GM12878 (cell line): ENCODE measurements at regions not wholly inside any gene's neighbourhood (a gene's known extent, or its start where the extent isn't known, plus 50 kb on each side); places are given as distances from the start of the nearest gene placed in this dataset.

Experiments
- ATAC-seq: fragments of 200-7000 bp; cut with Tn5 transposase; 3 replicates; pipeline ENCODE4 v1.9.1; 2020; ENCODE audit warnings: mild to moderate bottlenecking, moderate library complexity
- BruUV-seq: library from RNA; stranded (reverse); fragments of 400-500 nt; replicated peaks from 2 replicates; lab custom pipeline; 2021; lab: Mats Ljungman, UMichigan
- CTCF ChIA-PET: fragments of 300-600 bp; sonication (Branson Sonifier 250); formaldehyde crosslinking; extraction: SDS; loops from one replicate; lab custom pipeline; 2021; ENCODE audit warnings: inconsistent platforms; lab: Yijun Ruan, JAX
- POLR2A ChIA-PET: fragments of 350-600 bp; formaldehyde crosslinking; extraction: SDS; loops from one replicate; lab custom pipeline; 2021; ENCODE audit warnings: inconsistent platforms; lab: Charles Lee
- RAD21 ChIA-PET: fragments of 300-600 bp; sonication (Branson Sonifier 250); formaldehyde crosslinking; loops from one replicate; lab custom pipeline; 2023; ENCODE audit warnings: antibody characterized with exemption; ENCODE audit not compliant: unreplicated experiment; lab: Charles Lee
- SMC1A ChIA-PET: fragments of 300-600 bp; sonication (Branson Sonifier 250); formaldehyde crosslinking; loops from one replicate; lab custom pipeline; 2023; ENCODE audit not compliant: unreplicated experiment, uncharacterized antibody; lab: Charles Lee
- DNase-seq: peaks from one replicate; pipeline ENCODE4 v3.0.0-alpha.2; 2011; ENCODE audit warnings: low read depth, low spot score
- FAIRE-seq: peaks from 3 replicates; lab custom pipeline; 2011; peaks lifted over from hg19 to GRCh38; lab: Jason Lieb, UNC
- H2AFZ ChIP-seq: 2 replicates; pipeline ENCODE4 v1.6.0; 2011; ENCODE audit warnings: low read depth, low read length, control low read depth; ENCODE audit not compliant: control insufficient read depth
- H3K27ac ChIP-seq: 2 replicates; pipeline ENCODE4 v1.5.1; 2011; ENCODE audit warnings: control low read depth; ENCODE audit not compliant: control insufficient read depth, insufficient read depth
- H3K27me3 ChIP-seq, 2 experiments: replicated peaks in 1 of 2; 2 replicates each; pipeline versions ENCODE4 v1.6.0 to v1.6.1; 2011; ENCODE audit warnings: low read length in 1 of 2; ENCODE audit not compliant: control insufficient read depth in 2 of 2, insufficient read depth in 2 of 2
- H3K36me3 ChIP-seq, 2 experiments: 2 replicates each; pipeline ENCODE4 v1.5.1; 2011; ENCODE audit warnings: low read length in 1 of 2; ENCODE audit not compliant: control insufficient read depth in 2 of 2, insufficient read depth in 2 of 2
- H3K4me1 ChIP-seq: 2 replicates; pipeline ENCODE4 v1.6.1; 2011; ENCODE audit warnings: mild to moderate bottlenecking, low read length, moderate library complexity, mixed read lengths; ENCODE audit not compliant: control insufficient read depth, insufficient read depth
- H3K4me2 ChIP-seq: 2 replicates; pipeline ENCODE4 v1.6.0; 2011; ENCODE audit warnings: control low read depth; ENCODE audit not compliant: control insufficient read depth, insufficient read depth
- H3K4me3 ChIP-seq: fragments of 200-600 bp; sonication (generic); 2 replicates; pipeline ENCODE4 v1.5.1; 2016
- H3K79me2 ChIP-seq: 2 replicates; pipeline ENCODE4 v1.6.0; 2011; ENCODE audit warnings: low read length; ENCODE audit not compliant: control insufficient read depth, insufficient read depth
- H3K9ac ChIP-seq: 2 replicates; pipeline ENCODE4 v1.8.0; 2011; ENCODE audit warnings: low read length, control low read depth, mixed read lengths; ENCODE audit not compliant: control insufficient read depth, insufficient read depth
- H3K9me3 ChIP-seq: replicated peaks from 3 replicates; pipeline ENCODE4 v1.5.1; 2011; ENCODE audit warnings: mild to moderate bottlenecking, low read length; ENCODE audit not compliant: control insufficient read depth, insufficient read depth
- H4K20me1 ChIP-seq: 2 replicates; pipeline ENCODE4 v1.6.0; 2011; ENCODE audit not compliant: control insufficient read depth, insufficient read depth
- CEBPB ChIP-seq, 2 experiments: fragments of 150-350 bp in 1 of 2; IDR thresholded peaks; 2 replicates each; pipeline ENCODE4 v1.6.1; 2012 to 2014; ENCODE audit warnings: low read depth in 2 of 2, low read length in 2 of 2, borderline replicate concordance in 1 of 2, inconsistent platforms in 1 of 2
- MYB ChIP-seq: fragments of 150-350 bp; IDR thresholded peaks from 2 replicates; pipeline ENCODE4 v1.6.1; 2014; ENCODE audit warnings: mild to moderate bottlenecking, low read depth, low read length, borderline replicate concordance
- NR2C2 ChIP-seq: IDR thresholded peaks from 2 replicates; pipeline ENCODE4 v1.6.1; 2011; ENCODE audit warnings: borderline replicate concordance, low read depth; ENCODE audit not compliant: control insufficient read depth, insufficient read length
- RAD21 ChIP-seq: IDR thresholded peaks from 2 replicates; pipeline ENCODE4 v1.6.1; 2011; ENCODE audit warnings: mild to moderate bottlenecking, low read depth, low read length, moderate library complexity; ENCODE audit not compliant: insufficient read depth
- WGBS: methylation state at CpG from one replicate; pipeline ENCODE4 v1.1.6; 2016; ENCODE audit warnings: low lambda C conversion rate; ENCODE audit not compliant: insufficient replicate concordance, insufficient coverage; ENCODE audit errors: missing lambda C conversion rate; 5-methylcytosine and 5-hydroxymethylcytosine counted together
- in situ Hi-C: fragments of 300-500 bp; cut with MboI; formaldehyde crosslinking; loops from 9 replicates; pipeline ENCODE4 v1.14.3; 2018; ENCODE audit warnings: mixed read lengths
- intact Hi-C: fragments of 100-400 bp; cut with micrococcal nuclease; formaldehyde crosslinking; loops from one replicate; pipeline ENCODE4 v1.14.2; 2022; ENCODE audit not compliant: unreplicated experiment
- TF ChIP-seq, protein P1 (sequence below), 3 experiments: IDR thresholded peaks in 2 of 3; conservative IDR thresholded peaks in 1 of 3; 2 replicates each; pipeline ENCODE4 v1.5.1; 2011; ENCODE audit warnings: low read depth in 3 of 3, low read length in 3 of 3, mild to moderate bottlenecking in 3 of 3, control low read depth in 2 of 3, moderate library complexity in 2 of 3, inconsistent platforms in 1 of 3, mixed read lengths in 1 of 3; ENCODE audit not compliant: control insufficient read depth in 2 of 3, insufficient read depth in 1 of 3; ENCODE audit errors: extremely low read depth in 1 of 3
- TF ChIP-seq, protein P2 (sequence below): fragments of 450-650 bp; IDR thresholded peaks from 2 replicates; pipeline ENCODE4 v1.6.1; 2017; ENCODE audit warnings: mild to moderate bottlenecking, low read depth, inconsistent platforms; ENCODE audit not compliant: poor library complexity, severe bottlenecking

DNA sequence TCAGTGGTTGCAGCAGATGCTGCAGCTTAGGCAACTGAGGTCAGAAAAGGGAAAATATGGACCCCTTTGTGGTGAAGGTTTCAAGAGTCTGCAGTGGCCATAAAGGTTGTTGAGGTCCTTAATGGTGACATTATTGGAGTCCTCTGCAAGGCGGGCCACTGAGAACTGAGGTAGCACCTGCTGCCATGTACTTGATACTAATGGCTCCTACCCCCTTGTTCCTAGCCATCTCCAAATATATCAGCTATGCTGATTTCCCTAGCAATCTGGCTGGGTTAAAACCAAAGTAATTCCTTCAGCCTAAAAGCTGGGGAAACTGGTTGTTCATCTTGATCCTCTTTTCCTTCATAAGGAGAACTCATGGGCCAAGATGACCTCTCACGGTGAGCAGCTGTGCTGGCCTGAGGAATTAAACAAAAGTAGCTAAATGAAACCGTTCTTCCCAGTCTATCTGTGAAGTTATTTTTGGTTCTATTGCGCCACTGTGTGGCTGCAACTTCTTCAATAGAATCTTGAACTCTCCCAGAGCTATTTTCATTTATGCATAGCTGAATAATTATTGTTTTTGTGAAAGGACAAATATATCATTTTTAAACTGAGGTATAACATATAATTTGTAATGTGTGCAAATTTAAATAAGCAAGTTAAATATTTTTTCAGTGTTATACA lies 76.1 kb upstream of the PLSCR4 start:
- H4K20me1 ChIP-seq = no peaks in the 10 kb centered on the region
- no peak overlapping the region for H3K9ac ChIP-seq
- no peaks in the 10 kb centered on the region for H3K27me3 ChIP-seq
- H3K27ac ChIP-seq = no peak overlapping the region
- H3K4me3 ChIP-seq = no peak overlapping the region
- H3K4me2 ChIP-seq = no peak overlapping the region
- no peak overlapping the region for H2AFZ ChIP-seq
- peak; percentile 24; the same call in 1 of the 2 replicates for TF ChIP-seq RAD21
- TF ChIP-seq, protein P1, sequence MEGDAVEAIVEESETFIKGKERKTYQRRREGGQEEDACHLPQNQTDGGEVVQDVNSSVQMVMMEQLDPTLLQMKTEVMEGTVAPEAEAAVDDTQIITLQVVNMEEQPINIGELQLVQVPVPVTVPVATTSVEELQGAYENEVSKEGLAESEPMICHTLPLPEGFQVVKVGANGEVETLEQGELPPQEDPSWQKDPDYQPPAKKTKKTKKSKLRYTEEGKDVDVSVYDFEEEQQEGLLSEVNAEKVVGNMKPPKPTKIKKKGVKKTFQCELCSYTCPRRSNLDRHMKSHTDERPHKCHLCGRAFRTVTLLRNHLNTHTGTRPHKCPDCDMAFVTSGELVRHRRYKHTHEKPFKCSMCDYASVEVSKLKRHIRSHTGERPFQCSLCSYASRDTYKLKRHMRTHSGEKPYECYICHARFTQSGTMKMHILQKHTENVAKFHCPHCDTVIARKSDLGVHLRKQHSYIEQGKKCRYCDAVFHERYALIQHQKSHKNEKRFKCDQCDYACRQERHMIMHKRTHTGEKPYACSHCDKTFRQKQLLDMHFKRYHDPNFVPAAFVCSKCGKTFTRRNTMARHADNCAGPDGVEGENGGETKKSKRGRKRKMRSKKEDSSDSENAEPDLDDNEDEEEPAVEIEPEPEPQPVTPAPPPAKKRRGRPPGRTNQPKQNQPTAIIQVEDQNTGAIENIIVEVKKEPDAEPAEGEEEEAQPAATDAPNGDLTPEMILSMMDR (IDR thresholded peaks at IDR 0.05 in 2 of 3, conservative IDR thresholded peaks at IDR 0.05 in 1 of 3; ENCODE audit: control insufficient read depth in 2 of 3, extremely low read depth in 1 of 3, insufficient read depth in 1 of 3, low read depth in 3 of 3, low read length in 3 of 3) = peak in 1 of 3 experiments; percentile 22; a peak in 2 of 6 replicates
- TF ChIP-seq, protein P2, sequence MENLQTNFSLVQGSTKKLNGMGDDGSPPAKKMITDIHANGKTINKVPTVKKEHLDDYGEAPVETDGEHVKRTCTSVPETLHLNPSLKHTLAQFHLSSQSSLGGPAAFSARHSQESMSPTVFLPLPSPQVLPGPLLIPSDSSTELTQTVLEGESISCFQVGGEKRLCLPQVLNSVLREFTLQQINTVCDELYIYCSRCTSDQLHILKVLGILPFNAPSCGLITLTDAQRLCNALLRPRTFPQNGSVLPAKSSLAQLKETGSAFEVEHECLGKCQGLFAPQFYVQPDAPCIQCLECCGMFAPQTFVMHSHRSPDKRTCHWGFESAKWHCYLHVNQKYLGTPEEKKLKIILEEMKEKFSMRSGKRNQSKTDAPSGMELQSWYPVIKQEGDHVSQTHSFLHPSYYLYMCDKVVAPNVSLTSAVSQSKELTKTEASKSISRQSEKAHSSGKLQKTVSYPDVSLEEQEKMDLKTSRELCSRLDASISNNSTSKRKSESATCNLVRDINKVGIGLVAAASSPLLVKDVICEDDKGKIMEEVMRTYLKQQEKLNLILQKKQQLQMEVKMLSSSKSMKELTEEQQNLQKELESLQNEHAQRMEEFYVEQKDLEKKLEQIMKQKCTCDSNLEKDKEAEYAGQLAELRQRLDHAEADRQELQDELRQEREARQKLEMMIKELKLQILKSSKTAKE = no peak
- no peak for TF ChIP-seq NR2C2
- TF ChIP-seq MYB = no peak
- TF ChIP-seq CEBPB (IDR thresholded peaks at IDR 0.05; ENCODE audit: borderline replicate concordance in 1 of 2, low read depth in 2 of 2, low read length in 2 of 2) = no peak
- H3K4me1 ChIP-seq = no peaks in the 10 kb centered on the region
- H3K79me2 ChIP-seq = no peaks in the 10 kb centered on the region
- H3K36me3 ChIP-seq = no peaks in the 10 kb centered on the region
- ATAC-seq (0 out of 3 replicates have a peak, but pooled peaks have one; percentile 37), FAIRE-seq (no peak), DNase-seq (no peak)
- ChIA-PET RAD21 (interaction anchor here (1.2 to 2.2 kb wide), 4 partner anchors 11 to 267 kb away, joined by 3 to 21 read pairs (median 8); no protein-coding TSS in a partner anchor), POLR2A (no interaction called here), CTCF (interaction anchor here (0.6 to 2.6 kb wide), 11 partner anchors 10 to 262 kb away, joined by 3 to 29 read pairs (median 3); no protein-coding TSS in a partner anchor), SMC1A (interaction anchor here (0.7 to 2.0 kb wide), 7 partner anchors 69 to 261 kb away, joined by 3 to 10 read pairs (median 5); no protein-coding TSS in a partner anchor)
- no TSS peak for BruUV-seq
- no peaks in the 10 kb centered on the region for H3K9me3 ChIP-seq
- in situ Hi-C loops (no loop called here), intact Hi-C loops (loop anchor here (5.0 kb wide), 1 partner anchor 110 kb away; no protein-coding TSS in a partner anchor)
- 11% methylated on average over 4 of the region's 4 CpGs for WGBS
